Activated T-helper 17 cell treated with anti-CD3 and anti-CD28 coated beads, Interleukin-2, amount 50 U/mL, for 72 hours (primary cell): ENCODE measurements at regions not wholly inside any gene's neighbourhood (a gene's known extent, or its start where the extent isn't known, plus 50 kb on each side); places are given as distances from the start of the nearest gene placed in this dataset.

Source experiments
- ATAC-seq: fragments of 150-1000 bp; cut with Tn5 transposase; replicated peaks from 2 replicates; pipeline ENCODE4 v1.10.0; 2021; ENCODE audit warnings: mild to moderate bottlenecking, moderate library complexity
- H3K27ac Mint-ChIP-seq: one replicate; pipeline ENCODE4 v1.8.0; 2022; ENCODE audit warnings: mixed read lengths
- H3K27me3 Mint-ChIP-seq: one replicate; pipeline ENCODE4 v1.8.0; 2022; ENCODE audit warnings: mixed read lengths
- H3K36me3 Mint-ChIP-seq: one replicate; pipeline ENCODE4 v1.8.0; 2022; ENCODE audit warnings: low read depth, mild to moderate bottlenecking, mixed read lengths
- H3K4me1 Mint-ChIP-seq: one replicate; pipeline ENCODE4 v1.8.0; 2022; ENCODE audit warnings: mixed read lengths
- H3K4me3 Mint-ChIP-seq: one replicate; pipeline ENCODE4 v1.8.0; 2022; ENCODE audit warnings: mild to moderate bottlenecking, mixed read lengths
- H3K9me3 Mint-ChIP-seq: one replicate; pipeline ENCODE4 v1.8.0; 2022; ENCODE audit warnings: mixed read lengths

DNA sequence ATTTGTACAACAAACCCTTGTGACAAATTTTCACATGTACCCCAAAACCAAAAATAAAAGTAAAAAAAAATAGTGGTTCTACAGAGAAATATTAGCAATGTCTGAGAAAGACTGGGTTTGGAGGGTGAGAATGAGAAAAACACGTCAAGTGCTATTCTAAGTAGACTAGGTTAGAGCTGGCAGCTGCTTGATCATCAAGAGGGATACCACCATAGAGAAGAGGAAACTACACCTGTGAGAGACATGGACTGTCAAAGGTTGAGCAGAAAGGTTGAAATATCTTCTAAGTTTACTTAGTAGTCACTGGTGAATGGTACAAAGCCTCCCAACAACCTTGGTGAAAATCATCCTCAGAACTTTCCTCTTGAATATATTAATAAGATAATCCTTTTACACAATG lies 126.9 kb upstream of the ITGA4 start:
- Mint-ChIP-seq H3K4me1 (no peaks in the 10 kb centered on the region), H3K9me3 (peaks cover 10% of the 10 kb centered on the region), H3K27ac (no peak overlapping the region), H3K27me3 (no peaks in the 10 kb centered on the region), H3K36me3 (no peaks in the 10 kb centered on the region), H3K4me3 (no peak overlapping the region)
- ATAC-seq: no peak

DNA sequence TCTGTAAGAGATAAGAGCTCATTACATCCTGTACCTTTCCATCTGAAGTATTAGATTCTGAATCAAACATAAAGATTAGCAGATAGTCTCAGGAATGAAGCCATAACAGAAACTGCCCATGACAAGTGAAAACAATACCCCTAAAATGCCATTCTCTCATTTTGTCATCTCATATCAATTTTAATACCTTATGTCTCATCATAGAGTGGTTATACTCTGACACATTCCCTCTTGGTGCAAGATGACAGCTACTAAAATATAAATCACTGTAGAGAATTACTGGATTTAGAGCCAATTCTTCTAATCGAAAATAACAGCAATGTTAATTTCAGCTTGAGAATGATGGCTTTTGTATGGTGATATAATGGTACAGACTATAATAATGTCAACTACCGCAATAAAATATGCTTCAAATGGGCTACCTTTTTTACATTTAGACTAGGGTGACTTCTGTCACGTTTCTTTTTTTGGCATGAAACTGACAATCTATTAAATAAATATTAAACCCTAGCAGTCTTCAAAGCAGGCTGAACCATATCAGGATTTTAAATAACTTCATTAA lies 125.1 kb upstream of the ITGA4 start:
- Mint-ChIP-seq H3K27ac (no peak overlapping the region), H3K36me3 (no peaks in the 10 kb centered on the region)
- ATAC-seq: peak; percentile 43

DNA sequence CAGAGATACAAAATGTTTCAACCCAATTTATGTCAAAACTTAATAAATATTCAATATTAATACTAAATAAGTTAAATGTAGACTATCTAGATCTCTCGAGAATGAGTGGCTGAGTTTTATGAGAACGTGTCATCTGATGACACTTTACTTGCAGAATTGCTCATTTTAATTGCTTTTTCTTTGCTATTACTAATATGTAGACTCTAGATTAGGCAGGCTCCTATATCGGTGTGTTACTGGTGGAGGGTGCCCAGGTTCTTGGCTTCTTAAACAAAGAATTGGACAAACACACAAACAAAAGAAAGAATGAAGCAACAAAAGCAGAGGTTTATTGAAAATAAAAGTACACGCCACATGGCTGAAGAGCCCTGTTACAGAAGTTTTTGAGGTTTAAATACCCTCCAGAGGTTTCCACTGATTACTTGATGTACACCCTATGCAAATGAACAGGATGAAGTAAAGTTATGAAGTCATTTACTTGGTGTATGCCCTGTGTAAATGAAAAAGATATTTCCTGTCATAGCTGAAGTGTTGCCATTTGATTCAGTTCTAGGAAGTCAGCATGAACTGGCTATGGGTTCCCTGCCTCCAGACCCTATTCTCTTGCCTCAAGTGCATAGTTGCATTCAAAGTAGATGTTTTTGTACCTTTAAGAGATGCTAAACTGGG lies 122.9 kb upstream of the ITGA4 start:
- peak; percentile 83 for ATAC-seq
- no peaks in the 10 kb centered on the region for H3K36me3 Mint-ChIP-seq
- peaks cover 1% of the 10 kb centered on the region for H3K9me3 Mint-ChIP-seq
- H3K4me1 Mint-ChIP-seq: no peaks in the 10 kb centered on the region
- peak overlapping the region; percentile 74 for H3K27ac Mint-ChIP-seq
- H3K27me3 Mint-ChIP-seq: no peaks in the 10 kb centered on the region
- H3K4me3 Mint-ChIP-seq: no peak overlapping the region

More for the DNA sequence above, 125.1 kb upstream of the ITGA4 start:
- peaks cover 10% of the 10 kb centered on the region for H3K9me3 Mint-ChIP-seq
- H3K4me1 Mint-ChIP-seq: no peaks in the 10 kb centered on the region
- H3K27me3 Mint-ChIP-seq: no peaks in the 10 kb centered on the region
- no peak overlapping the region for H3K4me3 Mint-ChIP-seq

DNA sequence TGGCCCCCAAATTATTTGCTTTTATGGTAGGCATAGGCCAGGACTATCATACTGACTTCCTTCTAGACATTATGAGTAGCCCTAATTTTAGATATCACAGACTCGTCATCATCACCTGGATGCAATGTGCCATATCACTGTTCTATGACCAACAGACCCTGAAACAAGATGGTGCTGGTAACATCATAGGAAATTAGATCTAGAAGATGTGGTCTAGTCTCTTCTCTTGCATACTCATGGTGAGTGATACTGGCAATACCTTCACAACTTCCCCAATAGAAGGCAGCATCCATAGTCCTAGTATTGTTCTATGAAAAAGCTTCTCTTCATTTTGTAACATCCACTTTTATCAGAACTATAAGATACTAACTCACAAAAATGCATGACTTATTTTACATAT lies 116.3 kb upstream of the ITGA4 start:
- Mint-ChIP-seq H3K27me3 (no peaks in the 10 kb centered on the region), H3K4me3 (no peak overlapping the region), H3K36me3 (no peaks in the 10 kb centered on the region), H3K9me3 (peaks cover 5% of the 10 kb centered on the region), H3K4me1 (peaks cover 5% of the 10 kb centered on the region), H3K27ac (no peak overlapping the region)
- ATAC-seq: no peak

DNA sequence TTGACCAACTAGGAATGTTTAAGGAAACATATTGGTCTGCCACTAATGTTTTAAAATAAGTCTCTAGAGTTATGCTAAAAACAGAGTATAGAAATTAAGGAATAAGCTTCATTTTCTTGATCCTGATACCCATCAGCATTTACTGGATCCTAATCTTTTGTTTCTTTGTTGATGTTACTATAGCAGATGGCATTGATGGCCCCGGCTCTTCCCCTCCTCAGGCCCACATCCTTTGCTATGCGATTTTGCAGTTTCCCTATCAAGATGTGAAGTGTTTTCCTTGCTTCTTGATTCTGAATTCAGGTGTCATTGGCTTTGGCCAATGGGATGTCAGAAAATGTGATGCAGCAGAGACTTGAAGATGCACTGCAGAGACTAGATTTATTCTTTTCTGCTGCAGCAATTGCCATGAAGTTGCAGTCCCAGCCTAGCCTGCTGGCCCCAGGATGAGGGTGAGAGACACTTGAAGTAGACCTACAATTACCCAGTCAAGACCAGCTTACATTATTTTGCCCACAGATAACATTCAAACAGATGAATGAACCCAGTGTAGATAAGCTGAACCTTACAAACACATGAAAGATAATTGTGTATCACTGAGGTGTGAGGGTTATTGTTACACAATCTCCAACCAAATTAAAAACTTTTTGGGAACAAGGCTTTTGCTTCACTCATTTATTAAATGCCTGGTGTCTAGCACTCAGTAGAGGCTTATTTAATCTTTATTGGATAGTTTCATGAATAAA lies 115.2 kb upstream of the ITGA4 start:
- no peaks in the 10 kb centered on the region for H3K36me3 Mint-ChIP-seq
- peaks cover 5% of the 10 kb centered on the region for H3K4me1 Mint-ChIP-seq
- no peak for ATAC-seq
- no peak overlapping the region for H3K27ac Mint-ChIP-seq
- H3K4me3 Mint-ChIP-seq: no peak overlapping the region
- H3K9me3 Mint-ChIP-seq: peaks cover 5% of the 10 kb centered on the region
- H3K27me3 Mint-ChIP-seq: no peaks in the 10 kb centered on the region

DNA sequence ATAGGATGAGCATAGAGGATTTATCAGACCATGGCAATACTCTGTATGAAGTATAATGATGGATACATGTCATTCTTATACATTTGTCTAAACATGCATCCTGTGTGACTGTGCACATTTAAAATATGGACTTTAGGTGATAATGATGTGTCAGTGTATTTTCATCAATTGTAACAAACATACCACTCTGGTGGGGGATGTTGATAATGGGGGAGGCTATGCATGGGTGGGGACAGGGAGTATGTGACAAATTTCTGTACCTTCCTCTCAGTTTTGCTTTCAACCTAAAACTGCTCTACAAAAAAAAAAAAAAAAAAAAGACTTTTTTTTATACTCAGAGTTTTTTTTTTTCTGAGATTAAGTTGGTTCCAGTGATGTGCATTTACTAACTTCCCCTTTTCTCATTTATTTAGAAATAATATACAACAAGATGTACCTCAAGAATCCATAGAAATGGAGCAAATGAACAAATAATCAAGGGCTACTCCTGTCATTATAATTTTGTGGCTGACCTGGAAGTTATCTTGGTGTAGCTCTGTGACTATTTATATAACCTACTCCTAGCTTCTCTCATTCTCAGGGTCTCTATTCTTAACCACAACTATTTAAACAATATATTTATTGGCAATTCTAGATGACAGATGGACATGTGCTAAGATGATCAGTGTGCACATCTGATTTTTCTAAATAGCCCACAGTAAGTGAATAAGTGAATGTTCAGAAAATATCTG lies 108.9 kb upstream of the ITGA4 start:
- peak; percentile 21 for ATAC-seq
- H3K27ac Mint-ChIP-seq: no peak overlapping the region
- H3K4me1 Mint-ChIP-seq: peaks cover 6% of the 10 kb centered on the region
- H3K27me3 Mint-ChIP-seq: no peaks in the 10 kb centered on the region
- no peaks in the 10 kb centered on the region for H3K36me3 Mint-ChIP-seq
- no peak overlapping the region for H3K4me3 Mint-ChIP-seq
- peaks cover under 1% of the 10 kb centered on the region for H3K9me3 Mint-ChIP-seq

DNA sequence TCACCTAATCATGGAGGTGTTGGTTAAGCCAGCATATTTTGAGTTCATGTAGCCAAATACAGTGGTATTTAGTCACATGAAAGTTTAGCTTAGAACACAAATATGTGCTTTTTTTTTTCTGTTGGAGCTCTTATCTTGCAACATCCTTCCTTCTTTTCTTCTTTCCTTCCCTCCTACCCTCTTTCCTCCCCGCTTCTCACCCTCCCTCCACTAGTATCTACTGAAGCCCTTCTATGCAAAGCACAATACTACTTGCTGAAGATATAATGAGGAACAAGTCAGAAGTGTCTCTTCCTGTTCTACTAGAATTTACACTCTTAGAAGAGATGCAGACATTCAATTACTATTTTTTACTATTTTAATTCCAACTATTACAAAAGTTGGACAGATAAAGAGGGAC lies 105.0 kb upstream of the ITGA4 start:
- H3K4me3 Mint-ChIP-seq: no peak overlapping the region
- H3K27me3 Mint-ChIP-seq: no peaks in the 10 kb centered on the region
- no peak overlapping the region for H3K27ac Mint-ChIP-seq
- peaks cover 9% of the 10 kb centered on the region for H3K4me1 Mint-ChIP-seq
- no peaks in the 10 kb centered on the region for H3K9me3 Mint-ChIP-seq
- no peaks in the 10 kb centered on the region for H3K36me3 Mint-ChIP-seq
- no peak for ATAC-seq

DNA sequence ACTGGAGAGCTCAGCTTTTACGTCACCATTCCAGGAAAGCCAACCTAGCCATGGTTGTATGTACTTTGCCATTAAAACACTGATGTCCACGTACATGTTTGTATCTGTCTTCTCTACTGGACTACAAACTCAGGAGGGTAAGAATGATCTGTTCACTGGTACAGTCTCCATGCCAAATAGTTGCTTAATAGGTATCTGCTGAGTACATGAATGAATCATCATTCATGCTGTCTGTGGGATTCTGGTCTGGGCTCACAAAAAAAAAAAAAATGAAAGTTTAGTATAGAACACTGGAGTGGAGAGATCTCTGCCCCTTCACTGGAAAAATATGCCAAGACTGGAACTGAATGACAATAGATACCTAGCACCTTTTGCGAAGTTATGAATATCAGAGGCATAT lies 102.6 kb upstream of the ITGA4 start:
- no peak overlapping the region for H3K27ac Mint-ChIP-seq
- H3K27me3 Mint-ChIP-seq: no peaks in the 10 kb centered on the region
- no peaks in the 10 kb centered on the region for H3K9me3 Mint-ChIP-seq
- H3K4me3 Mint-ChIP-seq: no peak overlapping the region
- no peak for ATAC-seq
- H3K4me1 Mint-ChIP-seq: peaks cover 3% of the 10 kb centered on the region
- no peaks in the 10 kb centered on the region for H3K36me3 Mint-ChIP-seq

DNA sequence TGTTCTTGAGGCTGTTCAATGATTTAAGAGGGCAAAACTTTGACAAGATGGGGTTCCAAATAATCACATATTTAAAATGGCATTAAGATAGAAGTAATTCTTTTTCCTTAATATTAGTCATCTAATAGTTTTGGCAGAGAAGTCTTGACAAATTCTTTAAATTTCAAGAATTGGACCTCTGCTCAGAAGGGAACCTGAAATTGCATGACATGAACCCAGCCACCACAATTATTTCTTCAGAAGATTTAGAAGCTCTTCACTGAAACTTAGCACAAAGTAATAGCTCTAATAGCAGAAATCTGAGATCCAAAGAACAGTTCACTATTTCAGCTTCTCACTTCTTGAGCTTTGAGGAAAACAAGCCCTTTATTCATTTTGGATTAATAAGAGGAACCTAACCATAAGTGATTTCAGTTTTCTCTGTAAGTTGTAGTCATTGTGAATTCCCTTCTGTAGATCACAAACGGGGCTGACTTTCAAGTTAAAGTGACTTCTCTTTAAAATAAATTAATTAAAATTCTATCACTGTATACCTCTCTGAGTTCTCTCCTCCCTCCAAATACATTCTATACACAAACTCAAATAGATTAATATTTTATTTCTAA lies 100.6 kb upstream of the ITGA4 start:
- no peak overlapping the region for H3K27ac Mint-ChIP-seq
- H3K9me3 Mint-ChIP-seq: no peaks in the 10 kb centered on the region
- H3K27me3 Mint-ChIP-seq: no peaks in the 10 kb centered on the region
- no peak for ATAC-seq
- no peak overlapping the region for H3K4me3 Mint-ChIP-seq
- H3K36me3 Mint-ChIP-seq: no peaks in the 10 kb centered on the region
- peaks cover 3% of the 10 kb centered on the region for H3K4me1 Mint-ChIP-seq

DNA sequence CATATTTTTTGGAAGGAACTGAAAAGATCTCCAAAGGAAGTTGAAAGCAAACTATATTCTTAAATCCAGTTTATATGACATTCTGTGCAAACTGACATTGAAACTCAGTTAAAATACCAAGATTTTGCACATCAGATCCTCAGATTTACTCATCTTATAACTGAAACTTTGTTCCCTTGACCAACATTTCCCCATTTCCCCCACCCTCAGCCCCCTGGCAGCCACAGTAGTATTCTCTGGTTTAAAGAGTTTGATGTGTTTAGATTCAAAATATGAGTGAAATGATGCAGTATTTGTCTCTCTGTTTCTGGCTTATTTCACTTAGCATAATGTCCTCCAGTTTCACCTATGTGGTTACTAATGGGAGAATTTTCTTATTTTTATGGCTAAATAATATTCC lies 99.2 kb upstream of the ITGA4 start:
- Mint-ChIP-seq H3K36me3 (no peaks in the 10 kb centered on the region), H3K4me3 (no peak overlapping the region), H3K4me1 (peaks cover 3% of the 10 kb centered on the region), H3K27me3 (no peaks in the 10 kb centered on the region), H3K9me3 (no peaks in the 10 kb centered on the region), H3K27ac (no peak overlapping the region)
- ATAC-seq: peak; percentile 46

DNA sequence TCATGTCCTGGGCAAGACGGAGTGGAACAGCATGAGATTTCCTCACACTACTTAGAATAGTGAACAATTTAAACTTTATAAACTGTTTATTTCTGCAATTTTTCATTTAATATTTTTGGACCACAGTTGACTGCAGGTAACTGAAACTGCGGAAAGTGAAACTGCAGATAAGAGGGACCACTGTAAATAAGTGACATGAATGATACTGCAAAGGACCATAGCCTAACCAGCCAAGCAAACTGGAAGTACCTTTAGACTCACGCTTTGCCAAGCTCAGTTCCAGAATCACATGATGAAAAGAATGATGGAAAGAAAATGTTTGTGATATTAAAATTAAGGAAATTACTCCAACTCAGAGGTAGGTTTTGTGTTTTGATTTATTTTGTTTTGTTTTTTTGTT lies 94.6 kb upstream of the ITGA4 start:
- Mint-ChIP-seq H3K27me3 (no peaks in the 10 kb centered on the region), H3K36me3 (no peaks in the 10 kb centered on the region), H3K27ac (no peak overlapping the region), H3K4me1 (no peaks in the 10 kb centered on the region), H3K4me3 (no peak overlapping the region), H3K9me3 (no peaks in the 10 kb centered on the region)
- no peak for ATAC-seq

DNA sequence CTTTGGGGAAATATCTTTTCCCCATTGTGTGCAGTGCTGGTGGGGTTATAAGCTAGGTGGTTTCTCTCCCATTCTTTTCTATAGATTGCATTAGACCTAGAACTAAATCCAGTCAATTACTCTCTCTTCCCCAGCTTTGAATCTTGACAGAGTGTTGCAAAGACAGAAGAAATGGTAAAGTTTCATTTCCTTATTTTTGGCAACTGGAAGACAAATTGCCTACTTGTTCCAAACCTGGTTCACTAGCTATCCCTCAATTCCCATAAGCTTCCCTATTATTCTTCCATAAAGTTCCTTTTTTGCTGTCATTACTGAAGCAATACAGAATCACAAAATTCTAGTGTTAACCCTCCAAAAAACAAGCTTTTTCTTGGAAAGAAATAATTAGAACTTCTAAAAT lies 94.0 kb upstream of the ITGA4 start:
- Mint-ChIP-seq H3K27ac (no peak overlapping the region), H3K9me3 (no peaks in the 10 kb centered on the region), H3K36me3 (no peaks in the 10 kb centered on the region), H3K27me3 (no peaks in the 10 kb centered on the region), H3K4me1 (no peaks in the 10 kb centered on the region), H3K4me3 (no peak overlapping the region)
- ATAC-seq: no peak

DNA sequence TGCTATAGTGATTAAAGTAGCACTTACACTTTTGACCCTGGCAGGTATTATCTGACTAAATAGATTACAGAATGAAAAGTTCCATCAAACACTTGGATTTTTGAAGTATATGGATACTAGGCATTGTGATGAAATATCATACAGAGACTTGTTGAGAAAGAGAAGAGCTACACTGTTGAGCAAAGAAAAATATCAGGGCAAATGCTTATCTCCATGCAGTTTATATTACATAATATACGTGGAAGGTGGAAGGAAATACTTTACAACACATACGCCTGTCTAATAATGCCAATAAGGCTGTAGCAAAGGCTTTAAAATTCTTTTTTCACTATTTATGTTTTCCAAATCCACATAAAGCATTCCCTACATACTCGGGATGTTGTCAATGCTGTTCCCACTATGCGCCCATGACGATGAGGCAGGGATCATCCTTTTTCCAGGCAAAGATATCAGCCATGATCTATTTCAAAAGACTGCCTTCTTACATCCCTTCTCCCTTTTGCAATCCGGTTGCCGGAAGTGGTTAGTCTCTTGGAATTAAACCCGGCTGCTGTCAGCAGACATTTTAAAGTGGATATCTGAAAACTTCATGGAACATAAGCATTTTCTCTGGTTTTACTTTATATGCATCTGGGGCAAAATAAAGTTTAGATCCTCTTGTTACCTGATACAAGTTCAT lies 92.6 kb upstream of the ITGA4 start:
- Mint-ChIP-seq H3K4me3 (no peak overlapping the region), H3K4me1 (no peaks in the 10 kb centered on the region), H3K9me3 (no peaks in the 10 kb centered on the region), H3K36me3 (no peaks in the 10 kb centered on the region), H3K27ac (no peak overlapping the region), H3K27me3 (no peaks in the 10 kb centered on the region)
- ATAC-seq: no peak

DNA sequence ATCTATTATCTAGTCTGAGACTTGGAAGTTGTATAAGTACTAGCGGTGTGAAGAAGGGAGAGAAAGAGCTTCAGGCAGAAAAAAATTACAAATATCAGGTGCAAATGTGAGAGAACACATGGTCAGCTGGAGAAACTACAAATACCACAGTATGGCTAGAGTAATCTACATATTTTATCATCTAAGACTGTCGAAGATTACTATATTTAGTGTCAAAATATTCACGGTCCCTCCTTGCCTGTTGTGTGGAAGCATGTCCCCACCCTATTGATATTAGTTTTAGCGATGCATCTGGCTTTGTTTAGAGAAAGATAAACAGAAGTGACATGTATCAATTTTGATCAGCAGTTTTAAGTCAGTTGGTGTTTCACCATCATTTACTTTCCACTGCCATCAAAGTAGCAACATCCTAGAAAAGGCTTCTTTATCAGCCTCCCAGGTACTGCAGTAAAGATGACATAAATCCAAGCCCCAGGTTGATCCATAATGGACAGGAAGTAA lies 90.5 kb upstream of the ITGA4 start:
- no peak overlapping the region for H3K27ac Mint-ChIP-seq
- no peaks in the 10 kb centered on the region for H3K9me3 Mint-ChIP-seq
- peaks cover 8% of the 10 kb centered on the region for H3K4me1 Mint-ChIP-seq
- no peak for ATAC-seq
- no peaks in the 10 kb centered on the region for H3K27me3 Mint-ChIP-seq
- H3K36me3 Mint-ChIP-seq: no peaks in the 10 kb centered on the region
- H3K4me3 Mint-ChIP-seq: no peak overlapping the region
